ENCODE measurements at regions not wholly inside any gene's neighbourhood (a gene's known extent, or its start where the extent isn't known, plus 50 kb on each side); places are given as distances from the start of the nearest gene placed in this dataset.

DNA sequence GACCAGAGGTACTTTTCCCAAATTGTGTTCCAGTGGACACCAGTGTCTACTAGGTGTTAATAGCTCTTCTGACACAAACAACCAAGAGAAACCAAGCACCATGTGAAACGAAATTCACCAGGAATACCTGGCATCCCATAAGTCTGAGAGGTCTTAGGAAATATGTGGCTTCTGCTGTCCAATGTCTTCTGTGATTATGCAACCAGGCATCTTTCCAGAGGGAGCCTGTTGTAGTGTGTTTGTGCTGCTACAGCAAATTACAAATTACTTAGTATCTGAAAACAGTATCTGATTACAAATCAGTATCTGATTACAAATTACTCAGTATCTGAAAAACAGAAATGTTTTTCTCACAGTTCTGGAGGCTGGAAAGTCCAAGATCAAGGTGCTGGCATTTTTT is 133.6 kb upstream of the NPVF start:
- intact Hi-C loops (cut with micrococcal nuclease): no loop called here
- BruUV-seq (replicated peaks): no TSS peak
- POLR2A ChIA-PET (ENCODE audit: unreplicated experiment): no interaction called here

GRCh38 chr7:25368599-25369201 is 140.4 kb upstream of the NPVF start:
- Histone ChIP-seq H2AFZ (ENCODE audit: low read length) (no peak overlapping the region), H3K27ac (ENCODE audit: low read length) (no peak overlapping the region), H3K79me2 (ENCODE audit: low read length) (no peaks in the 10 kb centered on the region), H3K4me1 (ENCODE audit: insufficient read depth, low read length) (no peaks in the 10 kb centered on the region), H3K36me3 (ENCODE audit: low read depth, low read length) (no peaks in the 10 kb centered on the region), H3K4me2 (ENCODE audit: low read length) (no peak overlapping the region), H3K9me2 (replicated peaks; ENCODE audit: low read length) (no peaks in the 10 kb centered on the region), H3K27me3 (ENCODE audit: low read length) (peaks cover 15% of the 10 kb centered on the region; the same call in 1 of the 2 replicates), H3K4me3 (ENCODE audit: low read length) (no peak overlapping the region), H3F3A (ENCODE audit: low read length, unreplicated experiment) (no peaks in the 10 kb centered on the region), H3K9ac (ENCODE audit: low read length) (no peak overlapping the region), H4K20me1 (ENCODE audit: low read length) (no peaks in the 10 kb centered on the region), H3K9me3 (ENCODE audit: low read length) (no peaks in the 10 kb centered on the region)
- ChIA-PET POLR2A (ENCODE audit: unreplicated experiment) (no interaction called here), CTCF (no interaction called here)
- no TSS peak for BruUV-seq (replicated peaks)
- ATAC-seq (no peak), DNase-seq (no peak)
- intact Hi-C loops (cut with micrococcal nuclease): no loop called here
- TF ChIP-seq EZH2phosphoT487 (IDR thresholded peaks at IDR 0.05; ENCODE audit: borderline replicate concordance, low read length) (no peak), EZH2 (IDR thresholded peaks at IDR 0.05; ENCODE audit: low read length, unreplicated experiment) (no peak), CTCF (conservative IDR thresholded peaks at IDR 0.05; ENCODE audit: low read depth, low read length) (no peak)

More for the DNA sequence above, 133.6 kb upstream of the NPVF start:
- H3K27ac ChIP-seq (ENCODE audit: low read length): no peak overlapping the region
- no peak overlapping the region for H2AFZ ChIP-seq (ENCODE audit: low read length)
- no peak overlapping the region for H3K4me2 ChIP-seq (ENCODE audit: low read length)
- no peak for TF ChIP-seq EZH2 (IDR thresholded peaks at IDR 0.05; ENCODE audit: low read length, unreplicated experiment)
- TF ChIP-seq EZH2phosphoT487 (IDR thresholded peaks at IDR 0.05; ENCODE audit: borderline replicate concordance, low read length): no peak
- no peak for TF ChIP-seq CTCF (conservative IDR thresholded peaks at IDR 0.05; ENCODE audit: low read depth, low read length)
- no peaks in the 10 kb centered on the region for H3K9me2 ChIP-seq (replicated peaks; ENCODE audit: low read length)
- no peaks in the 10 kb centered on the region for H4K20me1 ChIP-seq (ENCODE audit: low read length)
- H3F3A ChIP-seq (ENCODE audit: low read length, unreplicated experiment): no peaks in the 10 kb centered on the region
- ATAC-seq (no peak), DNase-seq (no peak)
- H3K9ac ChIP-seq (ENCODE audit: low read length): no peak overlapping the region
- H3K9me3 ChIP-seq (ENCODE audit: low read length): no peaks in the 10 kb centered on the region
- H3K79me2 ChIP-seq (ENCODE audit: low read length): no peaks in the 10 kb centered on the region
- H3K27me3 ChIP-seq (ENCODE audit: low read length): peaks cover 32% of the 10 kb centered on the region
- H3K36me3 ChIP-seq (ENCODE audit: low read depth, low read length): no peaks in the 10 kb centered on the region
- CTCF ChIA-PET: no interaction called here
- no peaks in the 10 kb centered on the region for H3K4me1 ChIP-seq (ENCODE audit: insufficient read depth, low read length)
- H3K4me3 ChIP-seq (ENCODE audit: low read length): no peak overlapping the region

DNA sequence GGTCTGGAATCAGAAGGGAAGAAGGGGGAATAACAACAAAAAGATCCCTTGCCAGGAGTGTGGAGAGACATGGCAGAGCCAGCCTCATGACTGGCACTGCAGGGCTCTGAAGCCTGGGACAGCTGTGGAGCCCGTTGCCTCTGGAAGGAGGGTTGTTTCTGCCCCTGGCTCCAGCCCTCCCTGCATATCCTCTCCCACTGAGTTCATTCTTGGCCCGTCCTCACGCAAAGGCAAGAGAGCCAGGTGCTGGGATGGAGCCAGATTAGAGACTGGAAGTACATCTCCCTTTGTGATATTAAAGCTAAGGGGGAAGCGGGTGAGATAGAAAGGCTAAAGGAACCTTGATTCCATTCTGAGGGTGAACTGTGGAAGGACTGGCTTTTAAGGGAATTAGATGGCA is 141.5 kb upstream of the NPVF start:
- Histone ChIP-seq H3K27ac (ENCODE audit: low read length) (no peak overlapping the region), H3K9ac (ENCODE audit: low read length) (no peak overlapping the region), H3K4me2 (ENCODE audit: low read length) (no peak overlapping the region), H3K9me3 (ENCODE audit: low read length) (no peaks in the 10 kb centered on the region), H3K79me2 (ENCODE audit: low read length) (no peaks in the 10 kb centered on the region), H3F3A (ENCODE audit: low read length, unreplicated experiment) (no peaks in the 10 kb centered on the region), H4K20me1 (ENCODE audit: low read length) (no peaks in the 10 kb centered on the region), H3K36me3 (ENCODE audit: low read depth, low read length) (no peaks in the 10 kb centered on the region), H3K4me3 (ENCODE audit: low read length) (no peak overlapping the region), H3K9me2 (replicated peaks; ENCODE audit: low read length) (no peaks in the 10 kb centered on the region), H3K27me3 (ENCODE audit: low read length) (peaks cover 15% of the 10 kb centered on the region; the same call in 1 of the 2 replicates), H3K4me1 (ENCODE audit: insufficient read depth, low read length) (no peaks in the 10 kb centered on the region), H2AFZ (ENCODE audit: low read length) (no peak overlapping the region)
- no peak for DNase-seq
- ATAC-seq: no peak
- POLR2A ChIA-PET (ENCODE audit: unreplicated experiment): no interaction called here
- intact Hi-C loops (cut with micrococcal nuclease): no loop called here
- BruUV-seq (replicated peaks): no TSS peak
- CTCF ChIA-PET: no interaction called here
- TF ChIP-seq EZH2phosphoT487 (IDR thresholded peaks at IDR 0.05; ENCODE audit: borderline replicate concordance, low read length): no peak
- TF ChIP-seq EZH2 (IDR thresholded peaks at IDR 0.05; ENCODE audit: low read length, unreplicated experiment): no peak

All from PC-3 (cell line).